WTC11 (cell line): ENCODE measurements at regions not wholly inside any gene's neighbourhood (a gene's known extent, or its start where the extent isn't known, plus 50 kb on each side); places are given as distances from the start of the nearest gene placed in this dataset.

Experiments
- ATAC-seq: fragments of 200-7000 bp; cut with Tn5 transposase; 2 replicates; pipeline ENCODE4 v1.10.0; 2021; ENCODE audit warnings: mild to moderate bottlenecking, moderate library complexity
- CTCF ChIA-PET: fragments of 300-600 bp; sonication (Branson Sonifier 250); formaldehyde crosslinking; loops from one replicate; lab custom pipeline; 2021; ENCODE audit warnings: antibody characterized with exemption; lab: Charles Lee
- POLR2A ChIA-PET: fragments of 350-600 bp; sonication (Branson Sonifier 250); formaldehyde crosslinking; loops from one replicate; lab custom pipeline; 2021; ENCODE audit warnings: antibody characterized with exemption; lab: Charles Lee
- DNase-seq: peaks from one replicate; pipeline ENCODE4 v3.0.0; 2021; ENCODE audit warnings: low spot score
- H3K27ac Mint-ChIP-seq: 2 replicates; pipeline ENCODE4 v1.8.0; 2021; ENCODE audit warnings: mixed read lengths
- H3K27me3 Mint-ChIP-seq: 2 replicates; pipeline ENCODE4 v1.8.0; 2021; ENCODE audit warnings: low read depth, mild to moderate bottlenecking, moderate library complexity, mixed read lengths
- H3K36me3 Mint-ChIP-seq: 2 replicates; pipeline ENCODE4 v1.8.0; 2021; ENCODE audit warnings: mixed read lengths
- H3K4me1 Mint-ChIP-seq: 2 replicates; pipeline ENCODE4 v1.8.0; 2022; ENCODE audit warnings: mixed read lengths
- H3K4me3 Mint-ChIP-seq: 2 replicates; pipeline ENCODE4 v1.8.0; 2021; ENCODE audit warnings: mild to moderate bottlenecking, moderate library complexity, mixed read lengths
- H3K9me3 Mint-ChIP-seq: 2 replicates; pipeline ENCODE4 v1.8.0; 2021; ENCODE audit warnings: mixed read lengths
- CBFB ChIP-seq: sonication (generic); formaldehyde crosslinking; IDR thresholded peaks from 2 replicates; pipeline ENCODE4 v1.8.1; 2022; ENCODE audit warnings: mild to moderate bottlenecking, low read depth, missing genetic modification reagents
- CDX4 ChIP-seq: fragments of 250-450 bp; sonication (Bioruptor Pico); IDR thresholded peaks from 2 replicates; pipeline ENCODE4 v1.9.0; 2021; ENCODE audit warnings: moderate library complexity, mild to moderate bottlenecking, inconsistent platforms, borderline replicate concordance
- ESRRA ChIP-seq: sonication (generic); formaldehyde crosslinking; IDR thresholded peaks from 2 replicates; pipeline ENCODE4 v1.8.1; 2022; ENCODE audit warnings: mild to moderate bottlenecking, missing genetic modification reagents, borderline replicate concordance
- ETV6 ChIP-seq: sonication (generic); formaldehyde crosslinking; IDR thresholded peaks from 2 replicates; pipeline ENCODE4 v1.8.1; 2022; ENCODE audit warnings: mild to moderate bottlenecking, missing genetic modification reagents
- HMGA2 ChIP-seq: fragments of 250-450 bp; sonication (Bioruptor Pico); IDR thresholded peaks from 2 replicates; pipeline ENCODE4 v1.4.0; 2021; ENCODE audit warnings: mild to moderate bottlenecking, moderate library complexity
- NR1H2 ChIP-seq: sonication (generic); formaldehyde crosslinking; IDR thresholded peaks from 2 replicates; pipeline ENCODE4 v1.9.0; 2021; ENCODE audit warnings: mild to moderate bottlenecking, moderate library complexity, missing genetic modification reagents
- NR3C1 ChIP-seq: sonication (generic); formaldehyde crosslinking; conservative IDR thresholded peaks from 2 replicates; pipeline ENCODE4 v1.8.1; 2023; ENCODE audit warnings: low read depth, mild to moderate bottlenecking, missing genetic modification reagents
- RELA ChIP-seq: sonication (generic); formaldehyde crosslinking; IDR thresholded peaks from 2 replicates; pipeline ENCODE4 v1.8.1; 2022; ENCODE audit warnings: missing genetic modification reagents, mild to moderate bottlenecking, borderline replicate concordance
- RORB ChIP-seq: fragments of 250-450 bp; sonication (Bioruptor Pico); IDR thresholded peaks from 2 replicates; pipeline ENCODE4 v1.9.0; 2021; ENCODE audit warnings: mild to moderate bottlenecking
- SMAD3 ChIP-seq: sonication (generic); formaldehyde crosslinking; IDR thresholded peaks from 2 replicates; pipeline ENCODE4 v1.8.0; 2022; ENCODE audit warnings: missing genetic modification reagents, mild to moderate bottlenecking, borderline replicate concordance
- SMAD4 ChIP-seq: sonication (generic); formaldehyde crosslinking; IDR thresholded peaks from 2 replicates; pipeline ENCODE4 v1.8.0; 2022; ENCODE audit warnings: mild to moderate bottlenecking, missing genetic modification reagents
- TP53 ChIP-seq: sonication (generic); formaldehyde crosslinking; IDR thresholded peaks from 2 replicates; pipeline ENCODE4 v1.8.1; 2023; ENCODE audit warnings: mild to moderate bottlenecking, missing genetic modification reagents
- ZNF138 ChIP-seq: sonication (generic); formaldehyde crosslinking; conservative IDR thresholded peaks from 2 replicates; pipeline ENCODE4 v1.8.1; 2022; ENCODE audit warnings: mild to moderate bottlenecking, moderate library complexity, missing genetic modification reagents
- ZNF281 ChIP-seq: sonication (generic); formaldehyde crosslinking; IDR thresholded peaks from 2 replicates; pipeline ENCODE4 v1.8.0; 2023; ENCODE audit warnings: mild to moderate bottlenecking, missing genetic modification reagents
- ZNF532 ChIP-seq: fragments of 250-450 bp; sonication (Bioruptor Pico); IDR thresholded peaks from 2 replicates; pipeline ENCODE4 v1.9.0; 2021; ENCODE audit warnings: mild to moderate bottlenecking, borderline replicate concordance
- TF ChIP-seq, protein P1 (sequence below): sonication (generic); formaldehyde crosslinking; IDR thresholded peaks from 2 replicates; pipeline ENCODE4 v1.8.0; 2023; ENCODE audit warnings: missing genetic modification reagents
- TF ChIP-seq, protein P2 (sequence below): fragments of 250-450 bp; sonication (Bioruptor Pico); conservative IDR thresholded peaks from 2 replicates; pipeline ENCODE4 v1.9.0; 2021; ENCODE audit warnings: mild to moderate bottlenecking
- TF ChIP-seq, protein P3 (sequence below): sonication (generic); formaldehyde crosslinking; IDR thresholded peaks from 2 replicates; pipeline ENCODE4 v1.8.1; 2023; ENCODE audit warnings: mild to moderate bottlenecking, missing genetic modification reagents, borderline replicate concordance
- TF ChIP-seq, protein P4 (sequence below): sonication (generic); formaldehyde crosslinking; IDR thresholded peaks from 2 replicates; pipeline ENCODE4 v1.8.1; 2023; ENCODE audit warnings: mild to moderate bottlenecking, moderate library complexity, missing genetic modification reagents
- TF ChIP-seq, protein P5 (sequence below): sonication (generic); formaldehyde crosslinking; conservative IDR thresholded peaks from 2 replicates; pipeline ENCODE4 v1.8.1; 2022; ENCODE audit warnings: mild to moderate bottlenecking, missing genetic modification reagents

DNA sequence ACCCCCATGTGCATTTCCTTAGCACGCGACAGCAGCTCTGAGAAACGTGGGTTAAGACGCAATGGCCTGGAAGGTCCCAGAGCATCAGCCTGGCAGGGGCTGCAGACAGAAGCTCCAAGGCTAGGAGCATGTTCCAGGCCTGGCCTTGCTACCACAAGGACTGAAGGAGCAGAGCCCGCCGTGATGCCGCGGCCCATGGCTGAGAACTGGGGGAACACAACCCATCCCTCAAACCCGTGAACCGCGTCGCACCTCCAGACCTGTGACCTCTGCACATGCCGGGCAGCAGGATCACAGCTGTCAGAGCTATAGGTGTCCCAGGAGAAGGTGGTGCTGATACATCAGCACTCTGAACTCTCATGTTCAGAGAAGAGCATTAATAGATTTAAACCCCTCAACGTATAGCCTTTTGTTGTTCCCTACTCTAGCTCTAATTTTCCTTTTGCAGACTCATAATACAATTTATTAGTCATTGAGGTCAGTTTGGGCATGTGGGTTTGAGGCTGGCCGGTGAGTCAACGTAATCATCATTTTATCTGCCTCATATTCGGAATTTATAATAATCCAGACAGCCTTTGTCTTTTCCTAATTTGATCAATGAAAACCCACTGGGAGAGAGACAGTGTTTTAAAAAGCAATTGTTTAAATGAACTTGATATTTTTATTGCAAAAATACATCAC is 222.5 kb upstream of the TCERG1L start:
- DNase-seq (no peak), ATAC-seq (no peak)
- Mint-ChIP-seq H3K9me3 (peaks cover 48% of the 10 kb centered on the region), H3K27me3 (no peaks in the 10 kb centered on the region), H3K4me3 (no peak overlapping the region), H3K36me3 (peaks cover 46% of the 10 kb centered on the region), H3K27ac (no peak overlapping the region), H3K4me1 (no peaks in the 10 kb centered on the region)
- CTCF ChIA-PET: no interaction called here
- POLR2A ChIA-PET: no interaction called here
- TF ChIP-seq ESRRA (CRISPR knock-in tag): no peak
- no peak for TF ChIP-seq TP53 (CRISPR knock-in tag)
- no peak for TF ChIP-seq RELA (CRISPR knock-in tag)
- no peak for TF ChIP-seq RORB (CRISPR knock-in tag)
- no peak for TF ChIP-seq ZNF532 (CRISPR knock-in tag)
- no peak for TF ChIP-seq CDX4
- no peak for TF ChIP-seq SMAD4 (CRISPR knock-in tag)
- TF ChIP-seq, protein P1, sequence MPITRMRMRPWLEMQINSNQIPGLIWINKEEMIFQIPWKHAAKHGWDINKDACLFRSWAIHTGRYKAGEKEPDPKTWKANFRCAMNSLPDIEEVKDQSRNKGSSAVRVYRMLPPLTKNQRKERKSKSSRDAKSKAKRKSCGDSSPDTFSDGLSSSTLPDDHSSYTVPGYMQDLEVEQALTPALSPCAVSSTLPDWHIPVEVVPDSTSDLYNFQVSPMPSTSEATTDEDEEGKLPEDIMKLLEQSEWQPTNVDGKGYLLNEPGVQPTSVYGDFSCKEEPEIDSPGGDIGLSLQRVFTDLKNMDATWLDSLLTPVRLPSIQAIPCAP: no peak
- TF ChIP-seq, protein P2, sequence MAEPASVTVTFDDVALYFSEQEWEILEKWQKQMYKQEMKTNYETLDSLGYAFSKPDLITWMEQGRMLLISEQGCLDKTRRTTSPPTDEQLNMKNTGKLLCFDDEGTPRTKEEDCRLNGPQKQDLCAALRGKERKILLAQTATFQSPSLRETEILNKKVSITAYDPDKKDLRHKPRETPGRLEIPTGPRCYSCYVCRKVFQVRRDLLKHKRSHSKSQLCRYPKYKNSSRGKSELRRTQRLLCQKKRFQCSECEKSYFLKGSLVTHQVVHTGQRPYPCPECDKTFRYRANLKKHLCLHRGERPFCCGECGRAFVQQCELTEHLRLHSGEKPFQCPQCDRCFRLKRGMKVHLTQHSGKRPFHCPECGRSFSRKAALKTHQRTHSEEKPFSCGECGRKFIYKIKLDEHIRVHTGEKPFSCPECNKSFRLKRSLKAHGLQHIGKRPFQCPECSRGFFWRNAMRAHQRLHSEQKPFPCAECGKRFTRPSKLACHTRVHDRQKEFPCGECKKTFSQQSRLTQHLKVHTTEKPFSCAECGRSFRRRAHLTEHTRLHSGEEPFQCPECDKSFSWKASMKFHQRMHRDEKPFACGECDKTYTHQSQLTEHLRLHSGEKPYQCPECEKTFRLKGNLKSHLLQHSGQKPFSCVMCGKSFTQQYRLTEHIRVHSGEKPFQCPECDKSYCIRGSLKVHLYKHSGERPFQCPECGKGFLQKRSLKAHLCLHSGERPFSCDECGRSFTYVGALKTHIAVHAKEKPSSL (CRISPR knock-in tag): no peak
- TF ChIP-seq SMAD3 (CRISPR knock-in tag): no peak
- TF ChIP-seq ZNF138 (CRISPR knock-in tag): no peak
- TF ChIP-seq ZNF281: no peak
- TF ChIP-seq ETV6 (CRISPR knock-in tag): no peak
- TF ChIP-seq NR1H2: no peak
- TF ChIP-seq, protein P3, sequence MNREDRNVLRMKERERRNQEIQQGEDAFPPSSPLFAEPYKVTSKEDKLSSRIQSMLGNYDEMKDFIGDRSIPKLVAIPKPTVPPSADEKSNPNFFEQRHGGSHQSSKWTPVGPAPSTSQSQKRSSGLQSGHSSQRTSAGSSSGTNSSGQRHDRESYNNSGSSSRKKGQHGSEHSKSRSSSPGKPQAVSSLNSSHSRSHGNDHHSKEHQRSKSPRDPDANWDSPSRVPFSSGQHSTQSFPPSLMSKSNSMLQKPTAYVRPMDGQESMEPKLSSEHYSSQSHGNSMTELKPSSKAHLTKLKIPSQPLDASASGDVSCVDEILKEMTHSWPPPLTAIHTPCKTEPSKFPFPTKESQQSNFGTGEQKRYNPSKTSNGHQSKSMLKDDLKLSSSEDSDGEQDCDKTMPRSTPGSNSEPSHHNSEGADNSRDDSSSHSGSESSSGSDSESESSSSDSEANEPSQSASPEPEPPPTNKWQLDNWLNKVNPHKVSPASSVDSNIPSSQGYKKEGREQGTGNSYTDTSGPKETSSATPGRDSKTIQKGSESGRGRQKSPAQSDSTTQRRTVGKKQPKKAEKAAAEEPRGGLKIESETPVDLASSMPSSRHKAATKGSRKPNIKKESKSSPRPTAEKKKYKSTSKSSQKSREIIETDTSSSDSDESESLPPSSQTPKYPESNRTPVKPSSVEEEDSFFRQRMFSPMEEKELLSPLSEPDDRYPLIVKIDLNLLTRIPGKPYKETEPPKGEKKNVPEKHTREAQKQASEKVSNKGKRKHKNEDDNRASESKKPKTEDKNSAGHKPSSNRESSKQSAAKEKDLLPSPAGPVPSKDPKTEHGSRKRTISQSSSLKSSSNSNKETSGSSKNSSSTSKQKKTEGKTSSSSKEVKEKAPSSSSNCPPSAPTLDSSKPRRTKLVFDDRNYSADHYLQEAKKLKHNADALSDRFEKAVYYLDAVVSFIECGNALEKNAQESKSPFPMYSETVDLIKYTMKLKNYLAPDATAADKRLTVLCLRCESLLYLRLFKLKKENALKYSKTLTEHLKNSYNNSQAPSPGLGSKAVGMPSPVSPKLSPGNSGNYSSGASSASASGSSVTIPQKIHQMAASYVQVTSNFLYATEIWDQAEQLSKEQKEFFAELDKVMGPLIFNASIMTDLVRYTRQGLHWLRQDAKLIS (CRISPR knock-in tag): no peak
- TF ChIP-seq, protein P4, sequence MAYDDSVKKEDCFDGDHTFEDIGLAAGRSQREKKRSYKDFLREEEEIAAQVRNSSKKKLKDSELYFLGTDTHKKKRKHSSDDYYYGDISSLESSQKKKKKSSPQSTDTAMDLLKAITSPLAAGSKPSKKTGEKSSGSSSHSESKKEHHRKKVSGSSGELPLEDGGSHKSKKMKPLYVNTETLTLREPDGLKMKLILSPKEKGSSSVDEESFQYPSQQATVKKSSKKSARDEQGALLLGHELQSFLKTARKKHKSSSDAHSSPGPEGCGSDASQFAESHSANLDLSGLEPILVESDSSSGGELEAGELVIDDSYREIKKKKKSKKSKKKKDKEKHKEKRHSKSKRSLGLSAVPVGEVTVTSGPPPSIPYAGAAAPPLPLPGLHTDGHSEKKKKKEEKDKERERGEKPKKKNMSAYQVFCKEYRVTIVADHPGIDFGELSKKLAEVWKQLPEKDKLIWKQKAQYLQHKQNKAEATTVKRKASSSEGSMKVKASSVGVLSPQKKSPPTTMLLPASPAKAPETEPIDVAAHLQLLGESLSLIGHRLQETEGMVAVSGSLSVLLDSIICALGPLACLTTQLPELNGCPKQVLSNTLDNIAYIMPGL (CRISPR knock-in tag): no peak
- no peak for TF ChIP-seq HMGA2 (CRISPR knock-in tag)
- no peak for TF ChIP-seq NR3C1 (CRISPR knock-in tag)
- no peak for TF ChIP-seq CBFB (CRISPR knock-in tag)
- TF ChIP-seq, protein P5, sequence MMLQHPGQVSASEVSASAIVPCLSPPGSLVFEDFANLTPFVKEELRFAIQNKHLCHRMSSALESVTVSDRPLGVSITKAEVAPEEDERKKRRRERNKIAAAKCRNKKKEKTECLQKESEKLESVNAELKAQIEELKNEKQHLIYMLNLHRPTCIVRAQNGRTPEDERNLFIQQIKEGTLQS: no peak
